IPS-18a (cell line): ENCODE measurements at regions not wholly inside any gene's neighbourhood (a gene's known extent, or its start where the extent isn't known, plus 50 kb on each side); places are given as distances from the start of the nearest gene placed in this dataset.
A peak's percentile ranks its signal among the peaks of the same experiment; 100 is the strongest.
"Not testable (repeated sequence)": the region's sequence is repeated elsewhere in the genome, so short reads cannot be mapped to it uniquely, and the experiment has no call there.

Experiments used
- H3K27ac ChIP-seq: one replicate; pipeline ENCODE4 v1.5.1; 2013; ENCODE audit warnings: low read length
- H3K27me3 ChIP-seq: one replicate; pipeline ENCODE4 v1.6.1; 2013; ENCODE audit warnings: mild to moderate bottlenecking, low read length; ENCODE audit not compliant: control insufficient read depth, insufficient read depth
- H3K36me3 ChIP-seq: one replicate; pipeline ENCODE4 v1.6.1; 2013; ENCODE audit warnings: low read depth, low read length; ENCODE audit not compliant: control insufficient read depth
- H3K4me1 ChIP-seq: one replicate; pipeline ENCODE4 v1.6.1; 2013; ENCODE audit warnings: low read depth, low read length; ENCODE audit not compliant: control insufficient read depth
- H3K4me3 ChIP-seq: one replicate; pipeline ENCODE4 v1.5.1; 2013; ENCODE audit warnings: low read length
- H3K9ac ChIP-seq: one replicate; pipeline ENCODE4 v1.6.1; 2013; ENCODE audit warnings: mild to moderate bottlenecking, low read length, moderate library complexity
- H3K9me3 ChIP-seq: one replicate; pipeline ENCODE4 v1.6.1; 2013; ENCODE audit warnings: low read depth, low read length; ENCODE audit not compliant: control insufficient read depth

- Histone ChIP-seq H3K9ac (no peak overlapping the region), H3K27ac (no peak overlapping the region), H3K36me3 (no peaks in the 10 kb centered on the region)
Observed at GRCh38 chr22:33971561-33971961, 51.3 kb upstream of the LARGE1 start.

DNA sequence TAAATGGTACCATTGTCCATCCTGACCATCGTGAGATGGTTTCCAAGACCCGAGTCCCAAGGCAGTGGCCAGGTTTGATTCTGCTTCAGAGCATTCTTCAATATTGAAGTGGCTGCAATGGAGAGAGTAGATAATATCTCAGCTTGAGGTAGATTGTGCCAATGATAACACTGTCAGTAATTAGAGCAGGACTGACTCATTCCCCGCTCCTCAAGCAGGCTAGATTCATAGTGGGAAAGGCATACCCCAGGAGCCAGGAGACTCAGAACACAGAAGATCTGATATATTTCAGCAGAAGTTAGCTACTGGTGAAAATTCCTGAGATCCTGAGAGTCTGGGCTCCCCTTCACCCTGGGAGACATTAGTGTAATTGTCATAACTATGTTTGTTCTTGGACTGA lies 55.6 kb upstream of the LARGE1 start:
- Histone ChIP-seq H3K4me3 (no peak overlapping the region), H3K36me3 (no peaks in the 10 kb centered on the region), H3K27me3 (no peaks in the 10 kb centered on the region), H3K27ac (no peak overlapping the region), H3K4me1 (no peaks in the 10 kb centered on the region), H3K9me3 (no peaks in the 10 kb centered on the region), H3K9ac (no peak overlapping the region)

More at GRCh38 chr22:33971561-33971961, 51.3 kb upstream of the LARGE1 start:
- Histone ChIP-seq H3K4me3 (no peak overlapping the region), H3K4me1 (no peaks in the 10 kb centered on the region), H3K9me3 (no peaks in the 10 kb centered on the region), H3K27me3 (no peaks in the 10 kb centered on the region)

DNA sequence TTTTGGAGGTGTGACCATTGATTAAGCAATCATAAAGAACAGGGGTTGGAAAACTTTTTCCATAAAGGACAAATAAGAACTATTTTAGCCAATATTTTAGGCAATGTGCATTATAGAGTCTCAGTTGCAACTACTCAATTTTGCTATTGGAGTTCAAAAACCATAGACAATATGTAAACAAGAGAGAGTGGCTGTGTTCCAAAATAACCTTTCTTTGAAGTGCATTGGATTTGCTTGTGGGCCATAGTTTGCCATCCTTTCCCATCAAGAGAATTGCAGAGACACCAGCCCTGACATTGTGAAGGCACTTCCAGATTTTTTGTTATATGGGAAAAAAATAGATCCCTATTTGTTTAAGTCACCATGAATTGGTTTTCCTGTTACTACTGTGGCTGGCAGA lies 63.3 kb upstream of the LARGE1 start:
- Histone ChIP-seq H3K27ac (no peak overlapping the region), H3K4me3 (no peak overlapping the region), H3K36me3 (no peaks in the 10 kb centered on the region), H3K27me3 (no peaks in the 10 kb centered on the region), H3K9me3 (no peaks in the 10 kb centered on the region), H3K4me1 (peaks cover 19% of the 10 kb centered on the region), H3K9ac (no peak overlapping the region)

DNA sequence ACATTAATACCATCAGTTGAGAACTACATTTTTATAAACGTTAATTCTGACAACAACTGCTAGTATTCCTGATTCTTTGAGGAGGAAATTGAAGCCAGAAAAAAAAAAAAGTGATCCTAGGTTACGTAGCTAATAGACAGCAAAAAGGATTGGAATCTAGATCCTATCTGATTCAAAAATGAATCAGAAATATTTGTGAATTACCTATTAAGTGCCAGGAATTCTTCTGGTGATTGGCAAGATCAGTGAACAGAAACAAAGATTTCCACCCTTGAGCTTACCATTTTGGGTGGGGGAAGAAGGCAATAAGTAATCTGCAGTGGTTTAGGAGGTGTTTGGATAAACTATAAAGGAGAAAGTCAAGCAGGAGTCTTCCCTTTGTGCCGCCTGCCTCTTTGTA lies 63.9 kb upstream of the LARGE1 start:
- Histone ChIP-seq H3K9ac (no peak overlapping the region), H3K36me3 (no peaks in the 10 kb centered on the region), H3K27ac (no peak overlapping the region), H3K9me3 (no peaks in the 10 kb centered on the region), H3K27me3 (no peaks in the 10 kb centered on the region), H3K4me1 (peaks cover 19% of the 10 kb centered on the region), H3K4me3 (no peak overlapping the region)

- Histone ChIP-seq H3K9me3 (no peaks in the 10 kb centered on the region), H3K4me3 (no peak overlapping the region), H3K27me3 (no peaks in the 10 kb centered on the region), H3K9ac (no peak overlapping the region), H3K27ac (no peak overlapping the region), H3K36me3 (no peaks in the 10 kb centered on the region), H3K4me1 (peaks cover 19% of the 10 kb centered on the region)
Observed at GRCh38 chr22:33984656-33985285, 64.5 kb upstream of the LARGE1 start.

DNA sequence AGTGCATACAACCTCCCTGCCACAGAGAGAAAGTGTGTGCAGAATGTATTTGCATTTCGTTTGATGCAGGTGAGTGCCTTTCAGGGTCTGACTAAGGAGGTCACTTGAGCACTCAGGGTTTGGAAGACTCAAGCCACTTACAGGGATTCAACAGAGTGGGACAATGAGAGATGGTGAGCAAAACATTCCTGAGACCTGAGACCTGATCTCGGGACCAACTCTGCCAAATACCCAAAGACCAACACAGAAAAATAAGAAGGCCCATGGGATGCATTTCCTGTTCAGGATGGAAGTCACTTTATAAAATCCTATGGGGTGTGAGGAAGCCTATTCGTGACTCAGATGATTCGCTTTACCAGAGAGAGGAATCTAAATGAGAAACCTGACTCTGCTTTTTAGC lies 65.2 kb upstream of the LARGE1 start:
- Histone ChIP-seq H3K9me3 (no peaks in the 10 kb centered on the region), H3K4me1 (peaks cover 19% of the 10 kb centered on the region), H3K4me3 (no peak overlapping the region), H3K36me3 (no peaks in the 10 kb centered on the region), H3K27me3 (no peaks in the 10 kb centered on the region), H3K27ac (no peak overlapping the region), H3K9ac (no peak overlapping the region)

- Histone ChIP-seq H3K27ac (no peak overlapping the region), H3K9me3 (no peaks in the 10 kb centered on the region), H3K36me3 (no peaks in the 10 kb centered on the region), H3K9ac (peak overlapping the region; percentile 7), H3K27me3 (no peaks in the 10 kb centered on the region), H3K4me1 (peaks cover 19% of the 10 kb centered on the region), H3K4me3 (peak overlapping the region; percentile 0)
Observed at GRCh38 chr22:33986167-33986771, 66.0 kb upstream of the LARGE1 start.

GRCh38 chr22:33986954-33987353 lies 66.7 kb upstream of the LARGE1 start:
- Histone ChIP-seq H3K4me1 (peaks cover 21% of the 10 kb centered on the region), H3K36me3 (no peaks in the 10 kb centered on the region), H3K4me3 (peak overlapping the region; percentile 0), H3K9ac (peak overlapping the region; percentile 7), H3K27me3 (no peaks in the 10 kb centered on the region), H3K27ac (no peak overlapping the region), H3K9me3 (no peaks in the 10 kb centered on the region)

DNA sequence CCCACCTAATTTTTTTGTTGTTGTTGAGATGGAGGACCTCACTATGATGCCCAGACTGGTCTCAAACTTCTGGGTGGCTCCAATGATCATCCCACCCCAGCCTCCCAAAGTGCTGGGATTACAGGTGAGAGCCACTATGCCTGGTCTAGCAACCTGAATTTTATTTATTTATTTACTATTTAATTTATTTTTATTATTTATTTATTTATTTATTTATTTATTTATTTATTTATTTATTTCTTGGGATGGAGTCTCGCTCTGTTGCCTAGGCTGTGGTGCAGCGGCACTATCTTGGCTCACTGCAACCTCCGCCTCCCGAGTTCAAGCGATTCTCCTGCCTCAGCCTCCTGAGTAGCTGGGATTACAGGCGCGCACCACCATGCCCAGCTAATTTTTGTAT lies 69.0 kb upstream of the LARGE1 start:
- H3K4me1 ChIP-seq: peaks cover 22% of the 10 kb centered on the region
- not testable (repeated sequence) for H3K36me3 ChIP-seq, H3K9me3 ChIP-seq, H3K4me3 ChIP-seq, H3K27ac ChIP-seq, H3K27me3 ChIP-seq, H3K9ac ChIP-seq

GRCh38 chr22:33991620-33992019 lies 71.3 kb upstream of the LARGE1 start:
- H3K9me3 ChIP-seq: no peaks in the 10 kb centered on the region
- no peak overlapping the region for H3K27ac ChIP-seq
- peaks cover 9% of the 10 kb centered on the region for H3K4me1 ChIP-seq
- no peak overlapping the region for H3K4me3 ChIP-seq
- no peak overlapping the region for H3K9ac ChIP-seq
- no peaks in the 10 kb centered on the region for H3K27me3 ChIP-seq
- H3K36me3 ChIP-seq: no peaks in the 10 kb centered on the region

DNA sequence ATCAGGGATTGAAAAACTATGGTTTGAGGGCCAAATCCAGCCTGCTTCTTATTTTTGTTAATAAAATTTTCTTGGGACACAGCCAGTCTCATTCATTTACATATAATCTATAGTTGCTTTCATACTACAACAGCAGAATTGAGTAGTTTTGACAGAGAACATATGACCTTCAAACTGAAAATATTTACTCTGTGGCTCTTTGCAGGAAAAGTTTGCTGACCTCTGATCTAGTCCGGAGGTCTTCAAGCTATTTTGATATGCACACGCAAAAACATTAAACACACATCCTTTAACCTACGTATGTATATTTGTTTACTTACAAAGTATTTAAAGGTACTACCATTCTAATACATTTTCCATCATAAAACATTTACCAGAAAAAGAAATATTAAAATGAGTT lies 76.5 kb upstream of the LARGE1 start:
- H3K9me3 ChIP-seq: peaks cover 12% of the 10 kb centered on the region
- no peak overlapping the region for H3K27ac ChIP-seq
- H3K27me3 ChIP-seq: no peaks in the 10 kb centered on the region
- H3K36me3 ChIP-seq: no peaks in the 10 kb centered on the region
- H3K4me3 ChIP-seq: no peak overlapping the region
- peaks cover 2% of the 10 kb centered on the region for H3K4me1 ChIP-seq
- no peak overlapping the region for H3K9ac ChIP-seq

- H3K4me3 ChIP-seq: no peak overlapping the region
Observed at GRCh38 chr22:34000879-34001526, 80.7 kb upstream of the LARGE1 start.

More at GRCh38 chr22:34000879-34001526, 80.7 kb upstream of the LARGE1 start:
- peaks cover 12% of the 10 kb centered on the region for H3K9me3 ChIP-seq
- no peaks in the 10 kb centered on the region for H3K27me3 ChIP-seq
- no peaks in the 10 kb centered on the region for H3K36me3 ChIP-seq
- no peak overlapping the region for H3K9ac ChIP-seq
- no peaks in the 10 kb centered on the region for H3K4me1 ChIP-seq
- H3K27ac ChIP-seq: no peak overlapping the region
